ENCODE measurements at regions not wholly inside any gene's neighbourhood (a gene's known extent, or its start where the extent isn't known, plus 50 kb on each side); places are given as distances from the start of the nearest gene placed in this dataset.

GRCh38 chr13:47502166-47502565, 498.9 kb downstream of the SUCLA2 start:
- ChIA-PET POLR2A (no interaction called here), CTCF (no interaction called here)
- H3K36me3 ChIP-seq (ENCODE audit: control insufficient read depth in 2 of 2, extremely low read depth in 1 of 2, insufficient read depth in 2 of 2, low read length in 2 of 2) = no peaks in the 10 kb centered on the region
- DNase-seq (ENCODE audit: low read depth, low spot score) (no peak), FAIRE-seq (no peak)
- no peaks in the 10 kb centered on the region for H3K79me2 ChIP-seq (ENCODE audit: control insufficient read depth, insufficient read depth, low read length)
- TF ChIP-seq FOS (IDR thresholded peaks at IDR 0.05; ENCODE audit: borderline replicate concordance, insufficient read depth, low read length) = no peak
- no peak for TF ChIP-seq CTCF (IDR thresholded peaks at IDR 0.05; ENCODE audit: extremely low read depth in 1 of 2, insufficient read depth in 1 of 2, low read depth in 1 of 2, low read length in 2 of 2)
- TF ChIP-seq JUN (IDR thresholded peaks at IDR 0.05; ENCODE audit: borderline replicate concordance, insufficient read depth, insufficient read length, low read depth) = no peak
- TF ChIP-seq POLR2AphosphoS5 (IDR thresholded peaks at IDR 0.05; ENCODE audit: insufficient read depth, low read depth, low read length) = no peak
- no peak for TF ChIP-seq GATA2 (IDR thresholded peaks at IDR 0.05; ENCODE audit: insufficient read depth, insufficient read length, low read depth, low read length)
- TF ChIP-seq MAX (IDR thresholded peaks at IDR 0.05; ENCODE audit: insufficient read depth, insufficient read length) = no peak
- TF ChIP-seq EZH2 (IDR thresholded peaks at IDR 0.05; ENCODE audit: borderline replicate concordance, low read depth, low read length, severe bottlenecking) = no peak
- no peaks in the 10 kb centered on the region for H4K20me1 ChIP-seq (replicated peaks; ENCODE audit: control insufficient read depth, extremely low read depth, insufficient read depth, low read length)
- intact Hi-C loops (cut with micrococcal nuclease) (no loop called here), dilution Hi-C loops (cut with MboI; ENCODE audit: extremely low pct_ligation_motif_present, low sequenced_read_pairs) (no loop called here)
- no peak overlapping the region for H3K27ac ChIP-seq (ENCODE audit: insufficient read depth, low read depth, low read length)
- no peak overlapping the region for H2AFZ ChIP-seq (ENCODE audit: low read depth, low read length)
- H3K9me3 ChIP-seq (replicated peaks; ENCODE audit: control insufficient read depth, insufficient read depth, low read length) = peaks cover 6% of the 10 kb centered on the region
- no TSS peak for BruUV-seq (replicated peaks)
- H3K9me1 ChIP-seq (replicated peaks; ENCODE audit: control insufficient read depth, extremely low read depth, insufficient read depth, low read length) = no peaks in the 10 kb centered on the region
- no peaks in the 10 kb centered on the region for H3K27me3 ChIP-seq (ENCODE audit: control insufficient read depth in 2 of 2, insufficient read depth in 2 of 2, low read length in 2 of 2)
- no peaks in the 10 kb centered on the region for H3K4me1 ChIP-seq (ENCODE audit: control insufficient read depth, extremely low read depth, insufficient read depth, low read length)
- H3K4me3 ChIP-seq (replicated peaks in 1 of 3; ENCODE audit: insufficient read depth in 1 of 3, low read depth in 1 of 3, low read length in 3 of 3) = no peak overlapping the region
- no peak overlapping the region for H3K4me2 ChIP-seq (ENCODE audit: insufficient read depth, low read length)
- no peak overlapping the region for H3K9ac ChIP-seq (replicated peaks; ENCODE audit: extremely low read depth, insufficient read depth, low read length)
